AG09319 (cell line): ENCODE measurements at regions not wholly inside any gene's neighbourhood (a gene's known extent, or its start where the extent isn't known, plus 50 kb on each side); places are given as distances from the start of the nearest gene placed in this dataset.
"Not testable (repeated sequence)": the region's sequence is repeated elsewhere in the genome, so short reads cannot be mapped to it uniquely, and the experiment has no call there.

Experiments
- DNase-seq: peaks from one replicate; pipeline ENCODE4 v3.0.0-alpha.2; 2010; ENCODE audit warnings: low read depth; ENCODE audit errors: extremely low read depth
- CTCF ChIP-seq: IDR thresholded peaks from 2 replicates; pipeline ENCODE4 v1.5.1; 2011; ENCODE audit warnings: low read depth, mild to moderate bottlenecking, inconsistent platforms, low read length, moderate library complexity

- no peak for DNase-seq
- no peak for TF ChIP-seq CTCF
These were observed 82.3 kb upstream of the TLE4 start for GRCh38 chr9:79489261-79490000.

GRCh38 chr9:79490657-79491248, 81.0 kb upstream of the TLE4 start:
- DNase-seq: no peak
- TF ChIP-seq CTCF: no peak

- TF ChIP-seq CTCF: no peak
- no peak for DNase-seq
These were observed 79.4 kb upstream of the TLE4 start for GRCh38 chr9:79492092-79493009.

GRCh38 chr9:79500196-79500864, 71.4 kb upstream of the TLE4 start:
- not testable (repeated sequence) for DNase-seq

- DNase-seq: no peak
- no peak for TF ChIP-seq CTCF
These were observed 70.2 kb upstream of the TLE4 start for GRCh38 chr9:79501546-79501945.

- DNase-seq: no peak
- no peak for TF ChIP-seq CTCF
These were observed 64.0 kb upstream of the TLE4 start for GRCh38 chr9:79507801-79508200.

GRCh38 chr9:79512251-79512650, 59.5 kb upstream of the TLE4 start:
- no peak for TF ChIP-seq CTCF
- DNase-seq: no peak
